ENCODE measurements at regions not wholly inside any gene's neighbourhood (a gene's known extent, or its start where the extent isn't known, plus 50 kb on each side); places are given as distances from the start of the nearest gene placed in this dataset.

- TF ChIP-seq ZFX (IDR thresholded peaks at IDR 0.05) (no peak), CTCF (conservative IDR thresholded peaks at IDR 0.05) (no peak)
These were observed 284.9 kb upstream of the TBL1XR1 start for GRCh38 chr3:177482048-177482691.

Data from C4-2B (cell line).